ENCODE measurements at regions not wholly inside any gene's neighbourhood (a gene's known extent, or its start where the extent isn't known, plus 50 kb on each side); places are given as distances from the start of the nearest gene placed in this dataset.

- no peak for TF ChIP-seq ZNF318 (IDR thresholded peaks at IDR 0.05; ENCODE audit: borderline replicate concordance in 1 of 2, low read depth in 1 of 2)
- TF ChIP-seq PREB (CRISPR knock-in tag; IDR thresholded peaks at IDR 0.05), result no peak
- no peak for TF ChIP-seq CCNT2 (IDR thresholded peaks at IDR 0.05; ENCODE audit: borderline replicate concordance, extremely low read depth, insufficient read length, low read depth, low read length)
- TF ChIP-seq ZNF12 (CRISPR knock-in tag; IDR thresholded peaks at IDR 0.05), result no peak
- TF ChIP-seq ZNF780A (CRISPR knock-in tag; IDR thresholded peaks at IDR 0.05), result no peak
- no peak for TF ChIP-seq DPF2 (IDR thresholded peaks at IDR 0.05)
Observed at GRCh38 chr9:13597004-13597403, 317.5 kb upstream of the MPDZ start (continued).

All from K562 (cell line).